HepG2 (cell line): ENCODE measurements at regions not wholly inside any gene's neighbourhood (a gene's known extent, or its start where the extent isn't known, plus 50 kb on each side); places are given as distances from the start of the nearest gene placed in this dataset.

ENCODE experiments used
- ATAC-seq: fragments of 200-7000 bp; cut with Tn5 transposase; 3 replicates; pipeline ENCODE4 v1.9.1; 2020; ENCODE audit warnings: mild to moderate bottlenecking, moderate library complexity
- BruUV-seq: library from RNA; stranded (reverse); fragments of 400-500 nt; replicated peaks from 2 replicates; lab custom pipeline; 2021; lab: Mats Ljungman, UMichigan
- CTCF ChIA-PET: fragments of 300-600 bp; formaldehyde crosslinking; extraction: SDS; loops from one replicate; lab custom pipeline; 2021; ENCODE audit warnings: low total read pairs, inconsistent platforms, low intra/inter-chr PET ratio; lab: Yijun Ruan, JAX
- POLR2A ChIA-PET: fragments of 350-600 bp; sonication (Branson Sonifier 250); formaldehyde crosslinking; loops from one replicate; lab custom pipeline; 2020; ENCODE audit warnings: antibody characterized with exemption, inconsistent platforms; lab: Yijun Ruan, JAX
- DNase-seq: peaks from one replicate; pipeline ENCODE4 v3.0.0-alpha.2; 2015; ENCODE audit warnings: low spot score
- FAIRE-seq: peaks from 3 replicates; lab custom pipeline; 2011; peaks lifted over from hg19 to GRCh38; lab: Jason Lieb, UNC
- H2AFZ ChIP-seq: one replicate; pipeline ENCODE4 v1.6.1; 2011; ENCODE audit warnings: low read length, inconsistent platforms
- H3K27ac ChIP-seq: fragments of 300-600 bp; 3 replicates; pipeline ENCODE4 v1.8.0; 2011; ENCODE audit warnings: mixed run types, mild to moderate bottlenecking, mixed read lengths, low read length, inconsistent platforms; ENCODE audit not compliant: insufficient read depth; ENCODE audit errors: extremely low read length
- H3K27me3 ChIP-seq, 2 experiments: fragments of 200-600 bp in 1 of 2; 2 replicates in 1 of 2; 3 replicates in 1 of 2; pipeline versions ENCODE4 v1.6.0 to v1.8.0; 2011; ENCODE audit warnings: low read length in 2 of 2, mild to moderate bottlenecking in 2 of 2, moderate library complexity in 2 of 2, inconsistent platforms in 1 of 2; ENCODE audit not compliant: insufficient read depth in 2 of 2, control insufficient read depth in 1 of 2
- H3K36me3 ChIP-seq, 2 experiments: fragments of 200-600 bp in 1 of 2; replicated peaks in 1 of 2; 2 replicates in 1 of 2; 3 replicates in 1 of 2; pipeline versions ENCODE4 v1.5.1 to v1.8.0; 2011; ENCODE audit warnings: low read length in 2 of 2, inconsistent platforms in 1 of 2; ENCODE audit not compliant: insufficient read depth in 2 of 2, control insufficient read depth in 1 of 2
- H3K4me1 ChIP-seq: 2 replicates; pipeline ENCODE4 v1.5.1; 2012; ENCODE audit warnings: low read length, inconsistent platforms; ENCODE audit not compliant: insufficient read depth
- H3K4me2 ChIP-seq: 2 replicates; pipeline ENCODE4 v1.6.0; 2011; ENCODE audit warnings: low read depth, low read length, inconsistent platforms
- H3K4me3 ChIP-seq, 3 experiments: fragments of 200-600 bp in 1 of 3; sonication (generic), shearing (Covaris generic) in 1 of 3; replicated peaks in 1 of 3; 2 replicates each; pipeline ENCODE4 v1.5.1; 2011 to 2016; ENCODE audit warnings: low read length in 3 of 3, inconsistent platforms in 2 of 3, low read depth in 2 of 3, mild to moderate bottlenecking in 2 of 3, control low read depth in 1 of 3, mixed read lengths in 1 of 3; ENCODE audit not compliant: insufficient read depth in 1 of 3
- H3K79me2 ChIP-seq: one replicate; pipeline ENCODE4 v1.6.1; 2011; ENCODE audit warnings: low read length, inconsistent platforms; ENCODE audit not compliant: insufficient read depth
- H3K9ac ChIP-seq: 2 replicates; pipeline ENCODE4 v1.6.0; 2011; ENCODE audit warnings: mild to moderate bottlenecking, low read depth, low read length, inconsistent platforms; ENCODE audit not compliant: insufficient read depth
- H3K9me3 ChIP-seq: 2 replicates; pipeline ENCODE4 v1.5.1; 2012; ENCODE audit warnings: mild to moderate bottlenecking, low read length
- H4K20me1 ChIP-seq: 2 replicates; pipeline ENCODE4 v1.6.0; 2011; ENCODE audit warnings: inconsistent platforms, mild to moderate bottlenecking, low read length, moderate library complexity; ENCODE audit not compliant: insufficient read depth
- CHCHD3 ChIP-seq: sonication (generic); formaldehyde crosslinking; IDR thresholded peaks from 2 replicates; pipeline ENCODE4 v1.8.0; 2022; ENCODE audit warnings: mild to moderate bottlenecking, missing genetic modification reagents, moderate library complexity
- FOXP1 ChIP-seq, 2 experiments: fragments of 450-650 bp in 1 of 2; IDR thresholded peaks; 2 replicates each; pipeline ENCODE4 v1.6.1; 2017 to 2018; ENCODE audit warnings: antibody characterized with exemption in 1 of 2
- GLI4 ChIP-seq: sonication (generic); formaldehyde crosslinking; IDR thresholded peaks from 2 replicates; pipeline ENCODE4 v1.5.1; 2020; ENCODE audit warnings: missing genetic modification reagents, mild to moderate bottlenecking, moderate library complexity, borderline replicate concordance
- HOXA9 ChIP-seq: sonication (generic); formaldehyde crosslinking; IDR thresholded peaks from 2 replicates; pipeline ENCODE4 v1.8.1; 2022; ENCODE audit warnings: missing genetic modification reagents, mild to moderate bottlenecking, moderate library complexity, borderline replicate concordance
- IRX3 ChIP-seq: sonication (generic); formaldehyde crosslinking; IDR thresholded peaks from 2 replicates; pipeline ENCODE4 v1.8.1; 2023; ENCODE audit warnings: mild to moderate bottlenecking, low read depth, missing genetic modification reagents, borderline replicate concordance
- NFKB2 ChIP-seq: sonication (generic); formaldehyde crosslinking; IDR thresholded peaks from 2 replicates; pipeline ENCODE4 v1.4.0; 2020; ENCODE audit warnings: missing genetic modification reagents, borderline replicate concordance
- PPARG ChIP-seq: conservative IDR thresholded peaks from 2 replicates; pipeline ENCODE4 v1.6.1; 2016; ENCODE audit warnings: missing biosample characterization, missing genetic modification reagents
- REST ChIP-seq, 2 experiments: IDR thresholded peaks; 2 replicates each; pipeline ENCODE4 v1.6.1; 2011 to 2012; ENCODE audit warnings: low read length in 2 of 2, borderline replicate concordance in 1 of 2, low read depth in 1 of 2, mild to moderate bottlenecking in 1 of 2, moderate library complexity in 1 of 2
- THYN1 ChIP-seq: sonication (generic); formaldehyde crosslinking; IDR thresholded peaks from 2 replicates; pipeline ENCODE4 v1.8.1; 2023; ENCODE audit warnings: low read depth, mild to moderate bottlenecking, moderate library complexity, missing genetic modification reagents, borderline replicate concordance
- ZFP82 ChIP-seq: sonication (generic); formaldehyde crosslinking; IDR thresholded peaks from 2 replicates; pipeline ENCODE4 v1.5.1; 2020; ENCODE audit warnings: mild to moderate bottlenecking, missing genetic modification reagents, borderline replicate concordance
- ZNF180 ChIP-seq: sonication (generic); formaldehyde crosslinking; IDR thresholded peaks from 2 replicates; pipeline ENCODE4 v1.4.0; 2020; ENCODE audit warnings: low read depth, missing genetic modification reagents, borderline replicate concordance
- ZNF484 ChIP-seq: sonication (generic); formaldehyde crosslinking; IDR thresholded peaks from 2 replicates; pipeline ENCODE4 v1.5.1; 2020; ENCODE audit warnings: mild to moderate bottlenecking, low read depth, missing genetic modification reagents, borderline replicate concordance
- ZNF501 ChIP-seq: sonication (generic); formaldehyde crosslinking; IDR thresholded peaks from 2 replicates; pipeline ENCODE4 v1.5.1; 2020; ENCODE audit warnings: mild to moderate bottlenecking, moderate library complexity, missing genetic modification reagents
- ZNF547 ChIP-seq: sonication (generic); formaldehyde crosslinking; IDR thresholded peaks from 2 replicates; pipeline ENCODE4 v1.5.1; 2020; ENCODE audit warnings: mild to moderate bottlenecking, missing genetic modification reagents
- ZNF670 ChIP-seq: sonication (generic); formaldehyde crosslinking; IDR thresholded peaks from 2 replicates; pipeline ENCODE4 v1.8.0; 2022; ENCODE audit warnings: mild to moderate bottlenecking, missing genetic modification reagents, borderline replicate concordance
- ZNF883 ChIP-seq: sonication (generic); formaldehyde crosslinking; IDR thresholded peaks from 2 replicates; pipeline ENCODE4 v1.5.1; 2020; ENCODE audit warnings: mild to moderate bottlenecking, missing genetic modification reagents; ENCODE audit errors: not compliant biosample characterization
- WGBS: methylation state at CpG from one replicate; pipeline ENCODE4 v1.1.6; 2017; ENCODE audit warnings: low lambda C conversion rate; 5-methylcytosine and 5-hydroxymethylcytosine counted together
- in situ Hi-C: cut with HindIII; loops from 2 replicates; pipeline ENCODE4 v1.10.0; 2017; ENCODE audit warnings: low pct_unique_long_range_greater_than_20kb; ENCODE audit not compliant: extremely low pct_ligation_motif_present
- intact Hi-C: fragments of 100-400 bp; cut with micrococcal nuclease; formaldehyde crosslinking; loops from one replicate; pipeline ENCODE4 v1.10.0; 2022; ENCODE audit not compliant: unreplicated experiment

DNA sequence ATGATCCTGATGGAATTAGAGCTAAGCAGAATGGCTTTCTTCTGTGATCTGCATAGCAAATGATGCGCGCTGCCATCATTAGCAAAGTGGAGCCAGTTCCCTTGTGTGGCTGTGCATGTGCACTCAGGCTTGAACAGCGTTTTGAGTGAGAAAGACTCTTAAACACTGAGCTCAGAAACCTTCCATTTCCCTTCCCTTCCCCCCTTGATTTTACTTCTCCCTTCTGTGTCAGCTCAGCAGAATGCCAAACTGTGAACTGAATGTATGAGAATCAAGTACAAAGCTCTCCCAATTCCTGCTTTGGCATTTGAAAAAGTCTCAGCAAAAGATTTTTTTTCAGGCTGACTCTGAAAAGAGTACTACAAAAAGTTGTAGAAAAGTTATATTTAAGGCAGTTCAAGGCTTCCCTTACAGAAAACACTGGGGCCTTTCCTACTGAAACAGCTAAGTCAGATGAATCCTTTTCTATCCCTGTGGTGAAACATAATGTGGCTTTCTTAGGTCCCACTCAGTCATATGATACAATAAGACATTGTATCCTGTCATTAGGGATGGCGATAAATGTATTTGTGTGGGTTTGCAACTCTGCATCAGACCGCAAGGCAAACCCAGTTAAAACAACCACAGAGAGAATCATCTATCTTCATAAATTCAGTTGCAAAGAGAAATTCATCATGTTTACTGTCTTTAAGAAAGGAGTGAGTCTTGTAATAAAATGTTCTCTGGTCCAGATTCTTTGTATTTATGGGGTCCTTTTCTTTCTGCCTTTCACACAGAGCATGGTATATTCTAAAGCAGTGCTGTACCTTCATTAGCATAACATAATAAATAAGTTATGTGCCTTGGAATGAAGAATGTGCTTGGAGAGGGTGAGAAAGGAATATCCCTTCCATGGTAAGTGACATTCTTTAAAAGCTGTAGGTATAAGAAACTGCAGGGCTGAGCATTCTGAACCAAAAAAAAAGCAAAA lies 222.6 kb downstream of the CAAP1 start:
- no TSS peak for BruUV-seq
- H3K27me3 ChIP-seq, result 0 out of 5 replicates have a peak, but pooled peaks cover 0 to 4% of the 10 kb centered on the region in 2 experiments
- TF ChIP-seq PPARG (CRISPR knock-in tag) (no peak), NFKB2 (CRISPR knock-in tag) (no peak), GLI4 (CRISPR knock-in tag) (no peak), THYN1 (CRISPR knock-in tag) (no peak), HOXA9 (CRISPR knock-in tag) (no peak), FOXP1 (IDR thresholded peaks at IDR 0.05) (no peak), FOXP1 (CRISPR knock-in tag; IDR thresholded peaks at IDR 0.05) (no peak), ZNF180 (CRISPR knock-in tag) (no peak), ZNF484 (CRISPR knock-in tag) (no peak), ZFP82 (no peak), CHCHD3 (CRISPR knock-in tag) (no peak), ZNF547 (CRISPR knock-in tag) (no peak), IRX3 (CRISPR knock-in tag) (no peak), ZNF883 (CRISPR knock-in tag) (no peak), ZNF670 (no peak), ZNF501 (CRISPR knock-in tag) (no peak), REST (IDR thresholded peaks at IDR 0.05; ENCODE audit: borderline replicate concordance in 1 of 2, low read depth in 1 of 2, low read length in 2 of 2) (no peak)
- H3K4me2 ChIP-seq, result no peak overlapping the region
- no peaks in the 10 kb centered on the region for H3K9me3 ChIP-seq
- no peak overlapping the region for H3K4me3 ChIP-seq
- ChIA-PET POLR2A (no interaction called here), CTCF (no interaction called here)
- H4K20me1 ChIP-seq, result no peaks in the 10 kb centered on the region
- H3K9ac ChIP-seq, result no peak overlapping the region
- DNase-seq (no peak), ATAC-seq (no peak), FAIRE-seq (no peak)
- H3K4me1 ChIP-seq, result no peaks in the 10 kb centered on the region
- intact Hi-C loops (no loop called here), in situ Hi-C loops (no loop called here)
- 38% methylated on average over 5 of the region's 5 CpGs for WGBS
- no peak overlapping the region for H2AFZ ChIP-seq
- no peaks in the 10 kb centered on the region for H3K36me3 ChIP-seq
- no peaks in the 10 kb centered on the region for H3K79me2 ChIP-seq
- H3K27ac ChIP-seq, result no peak overlapping the region
